Hepatocyte (in vitro differentiated cells): ENCODE measurements at regions not wholly inside any gene's neighbourhood (a gene's known extent, or its start where the extent isn't known, plus 50 kb on each side); places are given as distances from the start of the nearest gene placed in this dataset.
"Not testable (repeated sequence)": the region's sequence is repeated elsewhere in the genome, so short reads cannot be mapped to it uniquely, and the experiment has no call there.

Source experiments
- DNase-seq: peaks from one replicate; pipeline ENCODE4 v3.0.0-alpha.2; 2016; ENCODE audit warnings: low spot score
- H2AFZ ChIP-seq: fragments of 200-600 bp; sonication (generic); 2 replicates; pipeline ENCODE4 v1.6.0; 2016; ENCODE audit warnings: antibody characterized with exemption, mild to moderate bottlenecking
- H3K27ac ChIP-seq: fragments of 200-600 bp; sonication (generic); 2 replicates; pipeline ENCODE4 v1.5.1; 2016; ENCODE audit warnings: mild to moderate bottlenecking
- H3K27me3 ChIP-seq: fragments of 200-600 bp; sonication (generic); 2 replicates; pipeline ENCODE4 v1.6.1; 2016
- H3K36me3 ChIP-seq: fragments of 200-600 bp; sonication (generic); replicated peaks from 2 replicates; pipeline ENCODE4 v1.5.1; 2016; ENCODE audit warnings: low read depth; ENCODE audit not compliant: insufficient read depth
- H3K4me1 ChIP-seq: fragments of 200-600 bp; sonication (generic); 2 replicates; pipeline ENCODE4 v1.5.1; 2016; ENCODE audit warnings: mild to moderate bottlenecking, moderate library complexity; ENCODE audit not compliant: insufficient read depth
- H3K4me2 ChIP-seq: fragments of 200-600 bp; sonication (generic); 2 replicates; pipeline ENCODE4 v1.6.0; 2016
- H3K4me3 ChIP-seq: fragments of 200-600 bp; sonication (generic); 2 replicates; pipeline ENCODE4 v1.5.1; 2016; ENCODE audit warnings: mild to moderate bottlenecking
- H3K79me2 ChIP-seq: fragments of 200-600 bp; sonication (generic); 2 replicates; pipeline ENCODE4 v1.6.0; 2017; ENCODE audit warnings: mild to moderate bottlenecking
- H3K9me2 ChIP-seq: fragments of 200-600 bp; sonication (generic); replicated peaks from 2 replicates; pipeline ENCODE4 v1.6.0; 2017; ENCODE audit warnings: mild to moderate bottlenecking; ENCODE audit not compliant: insufficient read depth
- H3K9me3 ChIP-seq: fragments of 200-600 bp; sonication (generic); 2 replicates; pipeline ENCODE4 v1.5.1; 2016; ENCODE audit warnings: low read depth, mild to moderate bottlenecking
- H4K20me1 ChIP-seq: fragments of 200-600 bp; sonication (generic); 2 replicates; pipeline ENCODE4 v1.6.0; 2016; ENCODE audit warnings: mild to moderate bottlenecking; ENCODE audit not compliant: insufficient read depth, poor library complexity, severe bottlenecking
- EZH2 ChIP-seq: fragments of 200-600 bp; sonication (generic); IDR thresholded peaks from 2 replicates; pipeline ENCODE4 v1.6.1; 2016; ENCODE audit warnings: antibody characterized with exemption, mild to moderate bottlenecking, borderline replicate concordance
- EZH2phosphoT487 ChIP-seq: fragments of 200-600 bp; sonication (generic); IDR thresholded peaks from one replicate; pipeline ENCODE4 v1.6.1; 2018; ENCODE audit warnings: antibody characterized with exemption, mild to moderate bottlenecking, low read depth, moderate library complexity; ENCODE audit not compliant: unreplicated experiment, severe bottlenecking
- WGBS: methylation state at CpG from one replicate; pipeline ENCODE4 v1.1.6; 2016; ENCODE audit warnings: low lambda C conversion rate; ENCODE audit errors: missing lambda C conversion rate; 5-methylcytosine and 5-hydroxymethylcytosine counted together
- TF ChIP-seq, protein P1 (sequence below): fragments of 200-600 bp; sonication (generic); IDR thresholded peaks from 2 replicates; pipeline ENCODE4 v1.5.1; 2016; ENCODE audit warnings: antibody characterized with exemption, mild to moderate bottlenecking; ENCODE audit not compliant: poor library complexity

DNA sequence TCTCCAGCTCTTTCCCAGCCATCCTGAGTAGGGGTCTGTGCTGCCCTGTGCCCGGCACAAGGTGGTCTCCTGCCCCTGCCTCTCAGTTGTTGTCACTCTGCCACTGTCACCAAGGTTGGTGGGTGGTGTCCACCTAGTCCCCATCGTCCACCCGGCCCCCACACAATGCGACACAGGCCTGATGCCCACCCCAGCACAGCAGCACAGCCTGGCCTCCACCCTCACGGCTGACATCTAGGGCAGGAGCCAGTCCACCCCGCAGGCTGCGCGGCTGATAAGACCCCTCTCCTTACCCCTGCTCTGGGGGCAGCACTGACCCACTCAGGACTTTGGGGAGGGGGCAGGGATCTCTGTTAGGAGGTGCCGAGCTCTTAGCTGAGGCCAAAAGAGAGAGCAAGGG lies 198.3 kb downstream of the LIPI start:
- Histone ChIP-seq H3K4me2 (no peak overlapping the region), H3K9me2 (no peaks in the 10 kb centered on the region), H3K36me3 (no peaks in the 10 kb centered on the region), H4K20me1 (no peaks in the 10 kb centered on the region), H3K4me1 (no peaks in the 10 kb centered on the region), H2AFZ (no peak overlapping the region), H3K9me3 (no peaks in the 10 kb centered on the region), H3K27me3 (no peaks in the 10 kb centered on the region), H3K4me3 (no peak overlapping the region), H3K27ac (no peak overlapping the region), H3K79me2 (no peaks in the 10 kb centered on the region)
- no peak for DNase-seq
- TF ChIP-seq EZH2phosphoT487 (no peak), EZH2 (no peak)
- TF ChIP-seq, protein P1, sequence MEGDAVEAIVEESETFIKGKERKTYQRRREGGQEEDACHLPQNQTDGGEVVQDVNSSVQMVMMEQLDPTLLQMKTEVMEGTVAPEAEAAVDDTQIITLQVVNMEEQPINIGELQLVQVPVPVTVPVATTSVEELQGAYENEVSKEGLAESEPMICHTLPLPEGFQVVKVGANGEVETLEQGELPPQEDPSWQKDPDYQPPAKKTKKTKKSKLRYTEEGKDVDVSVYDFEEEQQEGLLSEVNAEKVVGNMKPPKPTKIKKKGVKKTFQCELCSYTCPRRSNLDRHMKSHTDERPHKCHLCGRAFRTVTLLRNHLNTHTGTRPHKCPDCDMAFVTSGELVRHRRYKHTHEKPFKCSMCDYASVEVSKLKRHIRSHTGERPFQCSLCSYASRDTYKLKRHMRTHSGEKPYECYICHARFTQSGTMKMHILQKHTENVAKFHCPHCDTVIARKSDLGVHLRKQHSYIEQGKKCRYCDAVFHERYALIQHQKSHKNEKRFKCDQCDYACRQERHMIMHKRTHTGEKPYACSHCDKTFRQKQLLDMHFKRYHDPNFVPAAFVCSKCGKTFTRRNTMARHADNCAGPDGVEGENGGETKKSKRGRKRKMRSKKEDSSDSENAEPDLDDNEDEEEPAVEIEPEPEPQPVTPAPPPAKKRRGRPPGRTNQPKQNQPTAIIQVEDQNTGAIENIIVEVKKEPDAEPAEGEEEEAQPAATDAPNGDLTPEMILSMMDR, result no peak
- WGBS, result 90% methylated on average over 7 of the region's 9 CpGs

DNA sequence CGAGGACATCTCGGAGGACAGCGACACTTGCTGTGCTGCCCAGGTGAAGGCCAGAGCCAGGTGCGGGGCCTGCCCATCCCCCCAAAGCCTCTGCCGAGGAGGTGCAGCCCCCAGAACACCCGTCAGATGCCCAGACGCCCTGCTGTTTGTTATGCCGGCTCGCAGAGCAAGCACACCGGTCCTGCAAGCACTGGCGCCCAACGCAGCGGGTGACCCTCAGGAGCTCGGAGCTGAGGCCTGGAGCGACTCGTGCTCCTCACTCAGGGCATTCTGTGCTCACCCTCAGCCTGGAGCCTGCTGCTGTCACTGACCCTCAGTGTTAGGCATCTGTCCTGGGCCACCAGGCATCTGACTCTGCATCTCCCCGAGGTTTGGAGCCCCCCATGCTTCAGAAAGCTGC lies 199.0 kb downstream of the LIPI start:
- H2AFZ ChIP-seq, H3K9me3 ChIP-seq, H3K9me2 ChIP-seq, DNase-seq, H4K20me1 ChIP-seq, H3K27ac ChIP-seq, H3K79me2 ChIP-seq, H3K4me1 ChIP-seq, H3K4me3 ChIP-seq, H3K4me2 ChIP-seq, H3K36me3 ChIP-seq, H3K27me3 ChIP-seq: not testable (repeated sequence)
- WGBS, result 92% methylated on average over 17 of the region's 17 CpGs

DNA sequence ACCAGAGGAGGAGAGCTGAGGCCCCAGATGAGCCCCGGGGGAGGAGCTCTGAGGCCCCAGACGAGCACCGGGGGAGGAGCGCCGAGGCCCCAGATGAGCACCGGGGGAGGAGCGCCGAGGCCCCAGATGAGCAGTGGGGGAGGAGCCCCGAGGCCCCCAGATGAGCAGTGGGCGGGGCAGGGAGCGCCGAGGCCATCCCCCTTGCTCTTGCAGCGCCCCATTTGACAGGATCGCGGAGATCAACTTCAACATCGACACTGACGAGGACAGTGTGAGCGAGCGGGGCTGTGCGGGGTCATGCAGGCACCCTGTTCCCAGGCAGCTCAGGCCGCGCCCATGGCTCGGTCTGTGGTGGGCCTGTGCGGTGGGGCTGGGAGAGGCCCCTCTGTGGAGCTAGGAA lies 199.6 kb downstream of the LIPI start:
- DNase-seq, H2AFZ ChIP-seq, H3K4me2 ChIP-seq, H3K4me3 ChIP-seq, H3K36me3 ChIP-seq, H3K27me3 ChIP-seq, H3K79me2 ChIP-seq, H3K9me2 ChIP-seq, H3K27ac ChIP-seq, H3K9me3 ChIP-seq, H3K4me1 ChIP-seq, H4K20me1 ChIP-seq: not testable (repeated sequence)
- WGBS, result 92% methylated on average over 19 of the region's 24 CpGs

DNA sequence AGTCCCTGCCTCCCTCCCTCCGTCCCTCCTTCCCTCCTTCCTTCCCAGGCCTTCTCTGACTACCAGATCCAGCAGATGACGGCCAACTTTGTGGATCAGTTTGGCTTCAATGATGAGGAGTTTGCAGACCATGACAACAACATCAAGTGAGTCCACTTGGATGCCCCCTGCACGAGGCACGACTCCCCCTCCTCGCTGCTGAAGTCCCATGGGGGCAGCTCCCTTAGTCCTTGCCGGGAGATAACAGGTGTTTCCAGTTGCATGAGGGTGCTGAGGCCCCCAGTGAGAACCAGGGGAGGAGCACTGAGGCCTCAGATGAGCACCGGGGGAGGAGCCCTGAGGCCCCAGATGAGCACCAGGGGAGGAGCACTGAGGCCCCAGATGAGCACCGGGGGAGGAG lies 200.0 kb downstream of the LIPI start:
- Histone ChIP-seq H3K36me3 (no peaks in the 10 kb centered on the region), H3K27ac (no peak overlapping the region), H3K4me1 (no peaks in the 10 kb centered on the region), H3K4me2 (no peak overlapping the region), H2AFZ (no peak overlapping the region), H4K20me1 (no peaks in the 10 kb centered on the region), H3K27me3 (no peaks in the 10 kb centered on the region), H3K4me3 (no peak overlapping the region), H3K79me2 (no peaks in the 10 kb centered on the region), H3K9me2 (no peaks in the 10 kb centered on the region), H3K9me3 (no peaks in the 10 kb centered on the region)
- DNase-seq, result no peak
- TF ChIP-seq EZH2 (no peak), EZH2phosphoT487 (no peak)
- TF ChIP-seq, protein P1, result no peak
- 82% methylated on average over 7 of the region's 8 CpGs for WGBS

DNA sequence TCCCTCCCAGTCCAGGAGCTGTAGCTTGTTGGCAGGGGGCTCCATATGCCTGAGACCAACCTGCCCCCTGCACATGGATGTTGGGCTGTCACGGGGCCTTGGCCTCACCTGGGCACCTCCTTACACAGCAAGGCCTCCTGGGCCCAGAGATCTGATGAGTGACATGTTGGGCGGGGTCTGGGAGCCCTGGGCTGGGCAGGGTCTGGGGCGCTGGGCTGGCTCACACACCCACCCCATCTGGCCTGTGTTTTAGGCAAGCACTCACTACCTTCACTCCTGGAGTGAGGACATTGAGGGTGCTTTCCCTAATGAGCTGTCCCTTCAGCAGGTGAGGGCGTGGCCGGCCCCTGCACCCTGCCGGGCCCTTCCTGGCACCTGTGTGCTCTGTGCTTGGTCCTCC lies 200.8 kb downstream of the LIPI start:
- not testable (repeated sequence) for H3K4me2 ChIP-seq, H3K9me3 ChIP-seq, H3K27ac ChIP-seq, DNase-seq, H3K4me3 ChIP-seq, H3K79me2 ChIP-seq, H4K20me1 ChIP-seq, H3K4me1 ChIP-seq, H3K27me3 ChIP-seq, H2AFZ ChIP-seq, H3K36me3 ChIP-seq, H3K9me2 ChIP-seq
- WGBS, result 66% methylated on average over 6 of the region's 6 CpGs

DNA sequence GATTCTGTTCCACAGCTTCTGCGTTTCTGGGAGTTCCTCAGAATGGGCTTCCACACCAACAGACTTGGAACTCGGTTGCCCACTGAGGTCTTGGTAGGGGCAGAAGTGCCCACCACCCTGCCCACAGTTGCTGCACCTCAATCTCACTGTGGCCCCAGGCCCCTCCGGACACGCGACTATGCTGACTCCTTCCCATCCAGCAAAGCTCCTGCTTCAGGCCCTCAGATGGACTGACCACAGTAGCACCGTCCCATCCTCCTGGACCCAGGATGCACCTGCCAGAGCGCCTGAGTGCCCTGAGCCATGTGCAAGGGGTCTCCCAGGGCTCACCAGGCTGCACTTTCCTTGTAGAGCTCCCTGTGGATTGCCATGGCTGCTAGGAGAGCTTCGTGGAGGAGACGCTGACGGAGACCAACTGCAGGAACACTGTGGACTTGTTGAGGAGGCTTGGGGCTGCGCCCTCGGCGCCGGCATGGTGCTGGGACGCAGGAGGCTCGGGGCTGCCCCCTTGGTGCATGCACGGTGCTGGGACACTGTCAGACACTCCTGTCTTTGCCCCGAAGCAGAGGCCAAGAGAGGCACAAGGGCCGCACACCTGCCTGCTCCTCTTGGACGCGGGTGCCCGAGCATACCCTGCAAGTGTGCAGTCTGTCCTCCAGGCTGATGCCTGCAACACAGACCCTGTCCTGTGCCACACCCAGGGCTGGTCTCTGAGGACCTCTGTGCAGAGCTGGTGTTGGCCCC lies 201.3 kb downstream of the LIPI start:
- not testable (repeated sequence) for H3K36me3 ChIP-seq, H3K9me2 ChIP-seq, H3K27me3 ChIP-seq, H3K27ac ChIP-seq, H3K4me1 ChIP-seq, DNase-seq, H2AFZ ChIP-seq, H3K9me3 ChIP-seq, H3K4me2 ChIP-seq, H4K20me1 ChIP-seq, H3K4me3 ChIP-seq, H3K79me2 ChIP-seq
- 86% methylated on average over 22 of the region's 22 CpGs for WGBS

DNA sequence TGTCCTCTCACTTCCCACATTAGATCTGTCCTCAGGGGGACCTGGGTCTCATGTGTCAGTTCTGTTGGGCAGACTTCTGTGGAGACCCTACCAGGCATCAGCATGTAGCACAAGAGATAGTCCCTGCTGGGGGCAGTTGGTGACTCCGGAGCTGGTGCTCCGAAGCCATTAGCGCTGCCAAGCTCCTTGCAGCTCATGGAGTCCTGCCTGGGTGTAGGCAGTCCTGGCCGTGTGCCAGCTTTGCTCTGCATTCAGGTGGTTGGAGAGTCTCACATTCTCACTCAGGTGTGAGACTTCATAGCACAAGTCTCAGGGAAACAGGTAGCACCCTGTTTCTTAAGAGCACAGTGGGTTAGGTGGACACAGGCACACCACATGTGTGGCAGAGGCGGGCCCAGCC lies 202.3 kb downstream of the LIPI start:
- H3K9me2 ChIP-seq, H3K9me3 ChIP-seq, H2AFZ ChIP-seq, H3K27me3 ChIP-seq, H4K20me1 ChIP-seq, H3K4me2 ChIP-seq, H3K27ac ChIP-seq, DNase-seq, H3K79me2 ChIP-seq, H3K4me1 ChIP-seq, H3K4me3 ChIP-seq, H3K36me3 ChIP-seq: not testable (repeated sequence)
- 90% methylated on average over 5 of the region's 5 CpGs for WGBS
